Neuronal stem cell (in vitro differentiated cells): ENCODE measurements at regions not wholly inside any gene's neighbourhood (a gene's known extent, or its start where the extent isn't known, plus 50 kb on each side); places are given as distances from the start of the nearest gene placed in this dataset.

ENCODE experiments used
- DNase-seq: peaks from one replicate; pipeline ENCODE4 v3.0.0-alpha.2; 2013; ENCODE audit warnings: low spot score
- H2AFZ ChIP-seq: one replicate; pipeline ENCODE4 v1.6.1; 2013; ENCODE audit warnings: mild to moderate bottlenecking, low read length, inconsistent platforms
- H2AK5ac ChIP-seq: 2 replicates; pipeline ENCODE4 v1.6.1; 2013; ENCODE audit warnings: low read depth, mild to moderate bottlenecking, inconsistent platforms, low read length, moderate library complexity, mixed read lengths
- H2BK120ac ChIP-seq: 2 replicates; pipeline ENCODE4 v1.6.1; 2013; ENCODE audit warnings: low read depth, mild to moderate bottlenecking, inconsistent platforms, low read length, moderate library complexity, mixed read lengths
- H2BK12ac ChIP-seq: one replicate; pipeline ENCODE4 v1.6.1; 2013; ENCODE audit warnings: low read length, inconsistent platforms
- H2BK15ac ChIP-seq: 2 replicates; pipeline ENCODE4 v1.6.1; 2013; ENCODE audit warnings: mild to moderate bottlenecking, low read length, inconsistent platforms, mixed read lengths
- H2BK5ac ChIP-seq: one replicate; pipeline ENCODE4 v1.6.1; 2013; ENCODE audit warnings: inconsistent platforms, mild to moderate bottlenecking, low read length, moderate library complexity
- H3K14ac ChIP-seq: one replicate; pipeline ENCODE4 v1.6.1; 2013; ENCODE audit warnings: low read length, inconsistent platforms
- H3K18ac ChIP-seq: 2 replicates; pipeline ENCODE4 v1.6.1; 2013; ENCODE audit warnings: low read length, inconsistent platforms
- H3K23ac ChIP-seq: 2 replicates; pipeline ENCODE4 v1.6.1; 2013; ENCODE audit warnings: low read depth, mild to moderate bottlenecking, mixed read lengths, low read length, inconsistent platforms; ENCODE audit not compliant: poor library complexity
- H3K27ac ChIP-seq: replicated peaks from 3 replicates; pipeline ENCODE4 v1.5.1; 2013; ENCODE audit warnings: low read length, inconsistent platforms
- H3K27me3 ChIP-seq, 3 experiments: 2 replicates each; pipeline ENCODE4 v1.6.1; 2013; ENCODE audit warnings: low read length in 3 of 3, mild to moderate bottlenecking in 2 of 3, inconsistent platforms in 1 of 3, low read depth in 1 of 3, mixed read lengths in 1 of 3, moderate library complexity in 1 of 3; ENCODE audit not compliant: control insufficient read depth in 3 of 3, insufficient read depth in 3 of 3
- H3K36me3 ChIP-seq, 2 donors: replicated peaks in 1 of 2; 2 replicates each; pipeline ENCODE4 v1.6.1; 2013; ENCODE audit warnings: low read length in 2 of 2; ENCODE audit not compliant: control insufficient read depth in 2 of 2, insufficient read depth in 2 of 2
- H3K4ac ChIP-seq: 2 replicates; pipeline ENCODE4 v1.6.1; 2013; ENCODE audit warnings: inconsistent platforms, mild to moderate bottlenecking, low read length, moderate library complexity
- H3K4me1 ChIP-seq, 2 donors: 1 replicate in 1 of 2; 2 replicates in 1 of 2; pipeline ENCODE4 v1.6.1; 2013; ENCODE audit warnings: low read length in 2 of 2, low read depth in 1 of 2; ENCODE audit not compliant: control insufficient read depth in 2 of 2, insufficient read depth in 1 of 2
- H3K4me2 ChIP-seq: one replicate; pipeline ENCODE4 v1.6.1; 2013; ENCODE audit warnings: mild to moderate bottlenecking, low read length, inconsistent platforms; ENCODE audit not compliant: insufficient read depth, poor library complexity, severe bottlenecking
- H3K4me3 ChIP-seq, 2 donors: 2 replicates each; pipeline ENCODE4 v1.5.1; 2013; ENCODE audit warnings: low read length in 2 of 2, mild to moderate bottlenecking in 2 of 2, inconsistent platforms in 1 of 2, moderate library complexity in 1 of 2
- H3K79me1 ChIP-seq: one replicate; pipeline ENCODE4 v1.6.1; 2013; ENCODE audit warnings: low read depth, mild to moderate bottlenecking, inconsistent platforms, low read length, moderate library complexity
- H3K9ac ChIP-seq: one replicate; pipeline ENCODE4 v1.6.1; 2013; ENCODE audit warnings: mild to moderate bottlenecking, low read depth, low read length, inconsistent platforms; ENCODE audit not compliant: poor library complexity
- H3K9me3 ChIP-seq, 2 donors: replicated peaks in 1 of 2; 2 replicates each; pipeline versions ENCODE3 to v1.6.1; 2013; ENCODE audit warnings: low read length in 2 of 2, mild to moderate bottlenecking in 2 of 2, inconsistent platforms in 1 of 2, low read depth in 1 of 2, mixed read lengths in 1 of 2, moderate library complexity in 1 of 2; ENCODE audit not compliant: control insufficient read depth in 2 of 2, insufficient read depth in 1 of 2
- H4K8ac ChIP-seq: one replicate; pipeline ENCODE4 v1.6.1; 2013; ENCODE audit warnings: low read depth, mild to moderate bottlenecking, inconsistent platforms, low read length, moderate library complexity
- H4K91ac ChIP-seq: one replicate; pipeline ENCODE4 v1.6.1; 2013; ENCODE audit warnings: low read length, low read depth, mild to moderate bottlenecking, inconsistent platforms; ENCODE audit not compliant: poor library complexity
- WGBS, 2 donors: extraction: QIAGEN DNeasy Blood & Tissue Kit; methylation state at CpG; one replicate each; pipeline ENCODE4 v1.1.7; 2013; ENCODE audit warnings: missing lambda C conversion rate in 2 of 2, mixed read lengths in 1 of 2; ENCODE audit not compliant: insufficient read length in 2 of 2, insufficient replicate concordance in 1 of 2; ENCODE audit errors: extremely low coverage in 2 of 2; 5-methylcytosine and 5-hydroxymethylcytosine counted together

- Histone ChIP-seq H3K36me3 (no peaks in the 10 kb centered on the region), H3K27me3 (no peaks in the 10 kb centered on the region), H3K9ac (no peak overlapping the region), H4K8ac (no peak overlapping the region), H3K23ac (no peak overlapping the region), H2AFZ (no peak overlapping the region), H3K4me3 (no peak overlapping the region), H2AK5ac (no peak overlapping the region), H3K9me3 (no peaks in the 10 kb centered on the region), H2BK5ac (no peak overlapping the region), H3K27ac (no peak overlapping the region), H2BK120ac (no peak overlapping the region), H3K79me1 (no peaks in the 10 kb centered on the region), H4K91ac (no peak overlapping the region), H3K4me2 (no peak overlapping the region), H3K18ac (no peak overlapping the region), H3K4me1 (no peaks in the 10 kb centered on the region), H2BK12ac (no peak overlapping the region), H3K4ac (no peak overlapping the region), H2BK15ac (no peak overlapping the region), H3K14ac (no peak overlapping the region)
- DNase-seq, result no peak
Measured at GRCh38 chr4:126265888-126266287, 951.1 kb downstream of the FAT4 start.

- Histone ChIP-seq H4K8ac (no peak overlapping the region), H3K4me1 (no peaks in the 10 kb centered on the region), H3K36me3 (no peaks in the 10 kb centered on the region), H3K79me1 (no peaks in the 10 kb centered on the region), H2BK12ac (no peak overlapping the region), H3K9me3 (no peaks in the 10 kb centered on the region), H2BK5ac (no peak overlapping the region), H2BK15ac (no peak overlapping the region), H3K18ac (no peak overlapping the region), H2BK120ac (no peak overlapping the region), H3K27me3 (no peaks in the 10 kb centered on the region), H3K4me2 (no peak overlapping the region), H4K91ac (no peak overlapping the region), H3K9ac (no peak overlapping the region), H3K14ac (no peak overlapping the region), H3K4ac (no peak overlapping the region), H2AFZ (no peak overlapping the region), H2AK5ac (no peak overlapping the region), H3K23ac (no peak overlapping the region), H3K27ac (no peak overlapping the region), H3K4me3 (no peak overlapping the region)
- no CpG with 5 or more reads among the region's 1 CpG for WGBS, 2 donors
- no peak for DNase-seq
Measured at GRCh38 chr4:126267689-126268088, 952.9 kb downstream of the FAT4 start.

GRCh38 chr4:126268106-126268505, 953.4 kb downstream of the FAT4 start:
- no peak for DNase-seq
- Histone ChIP-seq H3K4me3 (no peak overlapping the region), H2AFZ (no peak overlapping the region), H3K27ac (no peak overlapping the region), H3K79me1 (no peaks in the 10 kb centered on the region), H3K27me3 (no peaks in the 10 kb centered on the region), H3K23ac (no peak overlapping the region), H4K8ac (no peak overlapping the region), H3K14ac (no peak overlapping the region), H3K4me1 (no peaks in the 10 kb centered on the region), H3K4me2 (no peak overlapping the region), H3K36me3 (no peaks in the 10 kb centered on the region), H2BK15ac (no peak overlapping the region), H3K9ac (no peak overlapping the region), H3K4ac (no peak overlapping the region), H2BK12ac (no peak overlapping the region), H2BK120ac (no peak overlapping the region), H3K9me3 (no peaks in the 10 kb centered on the region), H2AK5ac (no peak overlapping the region), H4K91ac (no peak overlapping the region), H2BK5ac (no peak overlapping the region), H3K18ac (no peak overlapping the region)

GRCh38 chr4:126269106-126269505, 954.4 kb downstream of the FAT4 start:
- no peak overlapping the region for H3K9ac ChIP-seq
- H3K18ac ChIP-seq, result no peak overlapping the region
- no peaks in the 10 kb centered on the region for H3K27me3 ChIP-seq
- no peak overlapping the region for H3K4me2 ChIP-seq
- H3K4me1 ChIP-seq, result no peaks in the 10 kb centered on the region
- no peak overlapping the region for H2BK5ac ChIP-seq
- H2AK5ac ChIP-seq, result no peak overlapping the region
- no peak overlapping the region for H4K91ac ChIP-seq
- H2BK12ac ChIP-seq, result no peak overlapping the region
- no peak for DNase-seq
- H3K23ac ChIP-seq, result no peak overlapping the region
- H2BK15ac ChIP-seq, result no peak overlapping the region
- WGBS, 2 donors, result no CpG with 5 or more reads among the region's 6 CpGs
- H3K27ac ChIP-seq, result no peak overlapping the region
- no peak overlapping the region for H3K4ac ChIP-seq
- no peak overlapping the region for H3K14ac ChIP-seq
- H3K79me1 ChIP-seq, result no peaks in the 10 kb centered on the region
- H4K8ac ChIP-seq, result no peak overlapping the region
- H3K9me3 ChIP-seq, result no peaks in the 10 kb centered on the region
- no peak overlapping the region for H2BK120ac ChIP-seq
- H2AFZ ChIP-seq, result peak overlapping the region; percentile 20
- no peaks in the 10 kb centered on the region for H3K36me3 ChIP-seq
- H3K4me3 ChIP-seq, result no peak overlapping the region
